CD14-positive monocyte (primary cell): ENCODE measurements at regions not wholly inside any gene's neighbourhood (a gene's known extent, or its start where the extent isn't known, plus 50 kb on each side); places are given as distances from the start of the nearest gene placed in this dataset.

ENCODE experiments used
- DNase-seq, 3 donors: peaks; one replicate each; pipeline ENCODE4 v3.0.0-alpha.2; 2011 to 2022
- H2AFZ ChIP-seq: 2 replicates; pipeline ENCODE4 v1.6.0; 2012; ENCODE audit warnings: mild to moderate bottlenecking, low read depth, low read length, inconsistent platforms; ENCODE audit not compliant: insufficient read depth, poor library complexity, severe bottlenecking
- H3K27ac ChIP-seq, 2 donors: 1 replicate in 1 of 2; 2 replicates in 1 of 2; pipeline ENCODE4 v1.5.1; 2012 to 2013; ENCODE audit warnings: low read length in 2 of 2, control low read depth in 1 of 2, inconsistent platforms in 1 of 2, low read depth in 1 of 2, mild to moderate bottlenecking in 1 of 2
- H3K27me3 ChIP-seq, 2 donors: one replicate each; pipeline versions ENCODE4 v1.6.0 to v1.6.1; 2011 to 2013; ENCODE audit warnings: low read length in 2 of 2; ENCODE audit not compliant: control insufficient read depth in 2 of 2, insufficient read depth in 2 of 2
- H3K36me3 ChIP-seq, 2 donors: replicated peaks in 1 of 2; 1 replicate in 1 of 2; 2 replicates in 1 of 2; pipeline versions ENCODE4 v1.5.1 to v1.6.1; 2012 to 2013; ENCODE audit warnings: low read length in 2 of 2, control low read depth in 1 of 2, inconsistent platforms in 1 of 2, mild to moderate bottlenecking in 1 of 2; ENCODE audit not compliant: insufficient read depth in 2 of 2, control insufficient read depth in 1 of 2
- H3K4me1 ChIP-seq, 2 donors: 1 replicate in 1 of 2; 2 replicates in 1 of 2; pipeline versions ENCODE4 v1.5.1 to v1.6.1; 2012 to 2013; ENCODE audit warnings: low read length in 2 of 2, control low read depth in 1 of 2, inconsistent platforms in 1 of 2, mild to moderate bottlenecking in 1 of 2, moderate library complexity in 1 of 2; ENCODE audit not compliant: insufficient read depth in 2 of 2, control insufficient read depth in 1 of 2
- H3K4me2 ChIP-seq: replicated peaks from 2 replicates; pipeline ENCODE3; 2012; ENCODE audit warnings: low read length, moderate library complexity, mild to moderate bottlenecking; ENCODE audit not compliant: poor library complexity, severe bottlenecking; ENCODE audit errors: extremely low read depth
- H3K4me3 ChIP-seq, 3 experiments: fragments of 200-600 bp in 1 of 3; sonication (generic) in 1 of 3; replicated peaks in 1 of 3; 1 replicate in 2 of 3; 2 replicates in 1 of 3; pipeline ENCODE4 v1.5.1; 2011 to 2013; ENCODE audit warnings: low read length in 3 of 3, mild to moderate bottlenecking in 3 of 3, control low read depth in 2 of 3, low read depth in 2 of 3, inconsistent platforms in 1 of 3, moderate library complexity in 1 of 3
- H3K79me2 ChIP-seq: 2 replicates; pipeline ENCODE4 v1.6.0; 2012; ENCODE audit warnings: mild to moderate bottlenecking, control low read depth, inconsistent platforms, low read length, moderate library complexity; ENCODE audit not compliant: insufficient read depth
- H3K9ac ChIP-seq: 2 replicates; pipeline ENCODE4 v1.6.0; 2017; ENCODE audit warnings: low read length, mild to moderate bottlenecking; ENCODE audit not compliant: insufficient read depth, poor library complexity, severe bottlenecking
- H3K9me3 ChIP-seq, 2 donors: replicated peaks in 1 of 2; 1 replicate in 1 of 2; 2 replicates in 1 of 2; pipeline versions ENCODE4 v1.5.1 to v1.6.1; 2012 to 2013; ENCODE audit warnings: low read length in 2 of 2, control low read depth in 1 of 2; ENCODE audit not compliant: control insufficient read depth in 1 of 2, insufficient read depth in 1 of 2
- H4K20me1 ChIP-seq: 2 replicates; pipeline ENCODE4 v1.6.0; 2012; ENCODE audit warnings: mild to moderate bottlenecking, low read length, control low read depth, moderate library complexity; ENCODE audit not compliant: insufficient read depth
- H3K27ac Mint-ChIP-seq, 7 donors: one replicate each; pipeline ENCODE4 v1.8.0; 2020; ENCODE audit warnings: mild to moderate bottlenecking in 7 of 7, mixed read lengths in 7 of 7, moderate library complexity in 6 of 7, inconsistent platforms in 2 of 7
- H3K27me3 Mint-ChIP-seq, 3 donors: one replicate each; pipeline ENCODE4 v1.8.0; 2021 to 2022; ENCODE audit warnings: low read depth in 3 of 3, mild to moderate bottlenecking in 3 of 3, mixed read lengths in 3 of 3, moderate library complexity in 3 of 3, inconsistent platforms in 1 of 3
- H3K36me3 Mint-ChIP-seq, 2 donors: one replicate each; pipeline ENCODE4 v1.8.0; 2020; ENCODE audit warnings: mixed read lengths in 2 of 2, inconsistent platforms in 1 of 2, mild to moderate bottlenecking in 1 of 2
- H3K4me1 Mint-ChIP-seq: one replicate; pipeline ENCODE4 v1.8.0; 2020; ENCODE audit warnings: mild to moderate bottlenecking, mixed read lengths
- H3K4me3 Mint-ChIP-seq, 2 donors: one replicate each; pipeline ENCODE4 v1.8.0; 2020; ENCODE audit warnings: mild to moderate bottlenecking in 2 of 2, mixed read lengths in 2 of 2, moderate library complexity in 1 of 2
- H3K9me3 Mint-ChIP-seq, 7 donors: one replicate each; pipeline ENCODE4 v1.8.0; 2020 to 2022; ENCODE audit warnings: mixed read lengths in 7 of 7, mild to moderate bottlenecking in 6 of 7, moderate library complexity in 6 of 7, inconsistent platforms in 2 of 7
- WGBS: methylation state at CpG from one replicate; pipeline ENCODE4 v1.1.5; 2013; ENCODE audit warnings: missing lambda C conversion rate; ENCODE audit not compliant: insufficient coverage; 5-methylcytosine and 5-hydroxymethylcytosine counted together
- intact Hi-C, 2 donors: fragments of 100-400 bp; cut with micrococcal nuclease; formaldehyde crosslinking; loops; one replicate each; pipeline versions ENCODE4 v1.15.0 to v1.15.1; 2023
- TF ChIP-seq, protein P1 (sequence below): fragments of 200-600 bp; IDR thresholded peaks from one replicate; pipeline ENCODE4 v1.8.0; 2022; ENCODE audit warnings: antibody characterized with exemption, mild to moderate bottlenecking

DNA sequence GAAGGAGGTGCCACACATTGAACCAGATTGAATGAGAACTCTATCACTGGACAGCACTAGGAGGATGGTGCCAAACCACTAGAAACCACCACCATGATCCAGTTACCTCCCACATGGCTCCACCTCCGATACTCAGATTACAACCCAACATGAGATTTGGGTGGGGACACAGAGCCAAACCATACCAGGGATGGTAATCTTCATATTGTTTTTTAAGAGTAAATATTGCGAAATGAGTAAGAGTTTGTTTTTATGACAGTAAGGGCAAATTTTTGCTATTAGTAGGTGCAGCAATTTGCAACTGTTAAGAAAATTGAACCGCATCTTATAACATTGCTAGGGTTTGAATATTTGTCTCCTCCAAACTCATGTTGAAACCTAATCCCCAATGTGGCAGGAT lies 891.5 kb downstream of the NLGN4X start:
- Mint-ChIP-seq H3K4me1 (no peaks in the 10 kb centered on the region), H3K4me3 (no peak overlapping the region), H3K9me3 (peaks cover 0 to 12% (median 4%) of the 10 kb centered on the region in 7 donors), H3K36me3 (no peaks in the 10 kb centered on the region), H3K27me3 (no peaks in the 10 kb centered on the region), H3K27ac (no peak overlapping the region)
- Histone ChIP-seq H3K4me2 (no peak overlapping the region), H4K20me1 (no peaks in the 10 kb centered on the region), H2AFZ (no peak overlapping the region), H3K79me2 (no peaks in the 10 kb centered on the region), H3K9me3 (no peaks in the 10 kb centered on the region), H3K27ac (no peak overlapping the region), H3K9ac (no peak overlapping the region), H3K36me3 (no peaks in the 10 kb centered on the region), H3K27me3 (no peaks in the 10 kb centered on the region), H3K4me3 (no peak overlapping the region), H3K4me1 (no peaks in the 10 kb centered on the region)
- intact Hi-C loops = no loop called here
- no CpG with 5 or more reads among the region's 3 CpGs for WGBS
- TF ChIP-seq, protein P1, sequence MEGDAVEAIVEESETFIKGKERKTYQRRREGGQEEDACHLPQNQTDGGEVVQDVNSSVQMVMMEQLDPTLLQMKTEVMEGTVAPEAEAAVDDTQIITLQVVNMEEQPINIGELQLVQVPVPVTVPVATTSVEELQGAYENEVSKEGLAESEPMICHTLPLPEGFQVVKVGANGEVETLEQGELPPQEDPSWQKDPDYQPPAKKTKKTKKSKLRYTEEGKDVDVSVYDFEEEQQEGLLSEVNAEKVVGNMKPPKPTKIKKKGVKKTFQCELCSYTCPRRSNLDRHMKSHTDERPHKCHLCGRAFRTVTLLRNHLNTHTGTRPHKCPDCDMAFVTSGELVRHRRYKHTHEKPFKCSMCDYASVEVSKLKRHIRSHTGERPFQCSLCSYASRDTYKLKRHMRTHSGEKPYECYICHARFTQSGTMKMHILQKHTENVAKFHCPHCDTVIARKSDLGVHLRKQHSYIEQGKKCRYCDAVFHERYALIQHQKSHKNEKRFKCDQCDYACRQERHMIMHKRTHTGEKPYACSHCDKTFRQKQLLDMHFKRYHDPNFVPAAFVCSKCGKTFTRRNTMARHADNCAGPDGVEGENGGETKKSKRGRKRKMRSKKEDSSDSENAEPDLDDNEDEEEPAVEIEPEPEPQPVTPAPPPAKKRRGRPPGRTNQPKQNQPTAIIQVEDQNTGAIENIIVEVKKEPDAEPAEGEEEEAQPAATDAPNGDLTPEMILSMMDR = no peak
- no peak for DNase-seq

DNA sequence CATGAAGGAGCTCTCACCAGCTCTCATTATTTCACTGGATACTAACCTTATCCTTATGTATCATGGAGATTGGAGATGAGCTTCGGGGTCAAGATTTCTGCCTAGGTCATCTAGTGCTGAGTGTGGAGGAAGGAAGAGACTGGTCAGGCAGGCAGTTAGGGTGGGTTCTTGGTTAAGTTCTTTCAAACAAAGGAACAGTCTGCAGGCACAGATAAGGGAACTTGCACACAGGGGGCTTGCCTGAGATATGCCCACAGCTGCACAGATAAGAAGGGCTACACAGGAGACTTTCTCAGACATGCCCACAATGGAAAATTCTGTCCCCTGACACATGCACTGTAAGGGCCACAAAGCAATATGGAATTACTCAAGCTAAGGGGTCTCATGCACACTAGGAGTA lies 904.1 kb downstream of the NLGN4X start:
- no CpG with 5 or more reads among the region's 1 CpG for WGBS
- DNase-seq = no peak
- H3K79me2 ChIP-seq = no peaks in the 10 kb centered on the region
- H3K4me3 Mint-ChIP-seq = no peak overlapping the region
- TF ChIP-seq, protein P1 = no peak
- no peak overlapping the region for H3K27ac Mint-ChIP-seq
- H3K4me1 ChIP-seq = no peaks in the 10 kb centered on the region
- H4K20me1 ChIP-seq = no peaks in the 10 kb centered on the region
- peaks cover 0 to 11% (median 5%) of the 10 kb centered on the region in 7 donors for H3K9me3 Mint-ChIP-seq
- H3K4me1 Mint-ChIP-seq = no peaks in the 10 kb centered on the region
- no peak overlapping the region for H2AFZ ChIP-seq
- H3K4me2 ChIP-seq = no peak overlapping the region
- H3K36me3 ChIP-seq = no peaks in the 10 kb centered on the region
- H3K9me3 ChIP-seq = no peaks in the 10 kb centered on the region
- no peak overlapping the region for H3K9ac ChIP-seq
- intact Hi-C loops = no loop called here
- no peaks in the 10 kb centered on the region for H3K27me3 Mint-ChIP-seq
- no peak overlapping the region for H3K4me3 ChIP-seq
- H3K27me3 ChIP-seq = no peaks in the 10 kb centered on the region
- H3K27ac ChIP-seq = no peak overlapping the region
- H3K36me3 Mint-ChIP-seq = no peaks in the 10 kb centered on the region
